Stimulated activated CD8-positive, alpha-beta memory T cell treated with anti-CD3 and anti-CD28 coated beads, Interleukin-4, amount 100 ng/mL, for 4 hours (primary cell): ENCODE measurements at regions not wholly inside any gene's neighbourhood (a gene's known extent, or its start where the extent isn't known, plus 50 kb on each side); places are given as distances from the start of the nearest gene placed in this dataset.
"Not testable (repeated sequence)": the region's sequence is repeated elsewhere in the genome, so short reads cannot be mapped to it uniquely, and the experiment has no call there.

Experiments used
- DNase-seq, 2 donors: peaks; one replicate each; pipeline ENCODE4 v3.0.0-alpha.2; 2020; ENCODE audit warnings: low read depth in 2 of 2, low spot score in 1 of 2

- DNase-seq, result no peak
Observed at GRCh38 chr7:130789436-130789835, 55.4 kb upstream of the KLF14 start.

- no peak for DNase-seq
Observed at GRCh38 chr7:130791746-130792145, 57.7 kb upstream of the KLF14 start.

DNA sequence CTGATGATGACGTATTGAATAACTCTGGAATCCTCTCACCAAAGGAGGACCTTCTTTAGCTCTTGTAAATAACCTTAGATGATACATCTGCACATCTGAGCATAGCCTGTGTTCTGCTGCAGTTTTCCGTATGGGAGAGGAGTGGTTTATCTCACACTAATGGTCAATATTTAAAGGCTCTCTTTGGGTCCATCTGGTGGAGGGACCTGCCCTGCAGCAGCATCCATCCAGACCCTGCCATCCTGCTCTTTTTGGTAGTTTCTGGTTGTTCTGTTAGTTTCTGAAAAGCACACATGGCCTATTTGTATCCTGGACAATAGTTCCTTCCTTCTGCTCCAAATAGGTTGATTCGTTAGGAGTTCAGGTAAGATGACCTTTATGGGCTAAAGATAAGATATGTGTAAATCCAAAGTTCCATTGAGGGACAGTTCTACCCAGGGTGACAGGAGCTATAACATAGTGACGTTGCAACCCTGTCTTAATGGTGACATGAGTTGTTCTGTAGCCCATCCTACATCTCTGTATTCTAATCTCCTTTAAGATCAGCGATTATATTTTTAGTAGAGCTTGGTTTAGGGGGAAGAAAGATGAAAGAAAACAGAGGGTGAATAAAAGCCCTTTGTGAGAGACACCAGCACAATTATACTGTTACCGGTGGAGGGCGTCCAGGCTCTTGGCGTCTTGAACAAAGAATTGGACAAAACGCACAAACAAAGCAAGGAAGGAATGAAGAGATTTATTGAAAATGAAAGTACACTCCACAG is 60.0 kb upstream of the KLF14 start:
- DNase-seq, result no peak

- no peak for DNase-seq
Observed at GRCh38 chr7:130794619-130794922, 60.6 kb upstream of the KLF14 start.

GRCh38 chr7:130796425-130796824 is 62.4 kb upstream of the KLF14 start:
- not testable (repeated sequence) for DNase-seq

DNA sequence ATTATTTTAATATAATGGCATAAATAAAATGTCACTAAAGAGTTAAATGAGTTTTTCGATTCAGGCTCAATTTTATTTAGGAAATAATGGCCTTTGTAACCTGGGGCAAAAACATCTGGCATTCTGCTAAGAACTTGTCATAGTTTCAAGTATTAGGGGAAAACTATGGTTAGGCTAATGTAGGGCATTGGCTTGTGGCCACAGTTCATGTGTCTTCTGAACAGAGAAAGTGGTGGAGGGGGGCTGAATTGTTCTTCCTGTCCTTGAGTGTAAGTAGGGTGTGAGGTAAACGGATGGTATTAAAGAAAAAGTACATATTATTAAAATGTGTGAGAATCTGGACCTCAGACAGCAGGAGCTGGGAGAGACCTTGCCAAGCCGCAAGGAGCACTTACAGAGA is 69.1 kb upstream of the KLF14 start:
- DNase-seq, result no peak

- no peak for DNase-seq
Observed at GRCh38 chr7:130804220-130804619, 70.2 kb upstream of the KLF14 start.

DNA sequence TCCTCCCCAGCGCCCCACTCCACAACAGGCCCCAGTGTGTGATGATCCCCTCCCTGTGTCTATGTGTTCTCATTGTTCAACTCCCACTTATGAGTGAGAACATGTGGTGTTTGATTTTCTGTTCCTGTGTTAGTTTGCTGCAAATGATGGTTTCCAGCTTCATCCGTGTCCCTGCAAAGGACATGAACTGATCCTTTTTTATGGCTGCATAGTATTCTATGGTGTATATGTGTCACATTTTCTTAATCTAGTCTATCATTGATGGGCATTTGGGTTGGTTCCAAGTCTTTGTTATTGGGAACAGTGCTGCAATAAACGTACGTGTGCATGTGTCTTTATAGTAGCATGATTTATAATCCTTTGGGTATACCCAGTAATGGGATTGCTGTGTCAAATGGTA is 78.8 kb upstream of the KLF14 start:
- DNase-seq, result not testable (repeated sequence)

DNA sequence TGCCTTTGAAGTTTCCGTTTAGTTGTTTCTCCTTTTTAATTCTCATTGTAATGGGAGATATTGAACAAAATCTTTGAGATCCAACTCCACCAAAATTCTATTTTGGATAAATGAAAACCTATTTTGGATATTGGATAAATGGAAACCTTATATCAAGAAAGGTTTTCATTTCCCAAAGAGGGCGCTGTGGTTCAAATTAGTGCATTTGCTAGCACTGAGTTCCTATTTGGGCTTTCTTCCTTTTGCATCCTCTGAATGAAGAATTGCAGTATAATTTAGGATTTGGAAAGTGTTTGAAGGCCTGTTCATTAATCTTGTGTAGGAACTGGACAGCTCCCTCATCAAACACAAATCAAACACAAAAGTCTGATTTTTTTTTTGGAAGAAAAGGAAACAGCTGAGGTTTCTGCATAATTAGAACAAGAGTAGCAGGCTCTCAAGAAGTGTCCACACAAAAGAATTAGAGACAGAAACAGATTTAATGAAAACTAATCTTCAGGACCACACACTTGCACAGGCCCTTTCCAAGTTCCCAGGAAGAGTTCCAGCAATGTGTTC is 80.8 kb upstream of the KLF14 start:
- no peak for DNase-seq

DNA sequence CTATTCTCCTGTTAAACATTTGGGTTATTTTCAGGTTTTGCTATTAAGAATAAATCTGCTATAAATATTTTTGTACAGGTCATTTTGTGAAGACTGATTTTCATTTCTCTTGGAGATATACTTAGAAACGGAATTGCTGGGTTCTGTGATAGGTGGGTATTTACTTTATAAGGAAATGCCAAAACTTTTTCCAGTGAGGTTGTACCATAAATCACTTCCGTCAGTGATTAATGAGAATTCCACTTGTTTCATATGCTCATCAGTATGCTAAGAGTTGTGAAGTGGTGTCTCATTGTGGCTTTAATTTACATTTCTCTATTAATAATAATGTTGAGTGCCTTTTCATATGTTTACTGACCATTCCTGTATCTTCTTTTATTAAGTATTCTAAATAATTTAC is 84.0 kb upstream of the KLF14 start:
- DNase-seq, result no peak

DNA sequence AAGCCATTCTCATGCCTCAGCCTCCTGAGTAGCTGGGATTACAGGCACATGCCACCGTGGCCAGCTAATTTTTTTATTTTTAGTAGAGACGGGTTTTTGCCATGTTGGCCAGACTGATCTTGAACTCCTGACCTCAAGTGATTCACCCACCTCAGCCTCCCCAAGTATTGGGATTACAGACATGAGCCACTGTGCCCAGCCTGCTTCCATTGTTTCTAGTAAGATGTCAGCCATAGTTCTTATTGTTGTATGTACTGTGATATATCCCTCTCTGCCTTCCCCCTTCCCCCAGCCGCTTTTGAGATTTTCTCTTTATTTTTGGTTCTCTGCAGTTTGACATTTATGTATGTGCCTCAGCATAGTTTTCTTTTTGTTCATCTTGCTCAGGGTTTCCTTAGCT is 87.9 kb upstream of the KLF14 start:
- no peak for DNase-seq

DNA sequence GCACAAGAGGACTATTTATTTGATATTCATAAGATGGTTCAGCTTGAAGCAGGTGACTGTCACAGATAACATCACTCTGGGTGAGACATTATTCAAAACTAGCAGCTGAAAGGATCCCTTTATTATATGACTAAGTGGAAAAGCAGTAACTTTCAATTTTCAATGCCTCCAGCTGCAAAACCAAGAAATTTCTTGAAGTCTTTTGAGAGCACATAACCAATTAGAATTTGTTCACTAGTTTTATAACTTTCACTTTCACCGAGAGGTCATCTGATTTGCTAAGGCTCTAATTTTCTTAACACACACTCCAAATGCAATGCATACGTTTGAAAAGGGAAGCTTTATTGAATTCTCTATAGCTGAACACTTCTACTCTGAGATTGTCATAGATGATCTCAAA is 88.6 kb upstream of the KLF14 start:
- no peak for DNase-seq

DNA sequence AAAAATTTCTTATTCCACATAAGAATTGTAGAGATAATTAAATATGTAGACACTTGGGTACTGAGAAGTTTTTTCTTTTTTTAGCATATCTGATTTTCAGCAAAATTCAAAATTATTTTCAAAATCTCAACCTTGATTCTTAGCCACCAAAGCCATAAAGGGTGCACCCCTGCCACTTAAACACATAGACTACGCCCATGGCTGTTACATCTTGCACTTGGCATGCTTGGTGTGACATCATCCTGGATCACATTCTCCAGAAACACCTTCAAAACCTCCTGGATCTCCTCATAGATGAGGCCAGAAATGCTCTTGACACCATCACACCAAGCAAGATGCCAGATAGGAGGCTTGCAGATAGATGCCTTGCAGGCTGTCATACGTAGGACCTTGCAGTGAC is 89.1 kb upstream of the KLF14 start:
- DNase-seq, result no peak

GRCh38 chr7:130825819-130826218 is 91.8 kb upstream of the KLF14 start:
- DNase-seq, result no peak

DNA sequence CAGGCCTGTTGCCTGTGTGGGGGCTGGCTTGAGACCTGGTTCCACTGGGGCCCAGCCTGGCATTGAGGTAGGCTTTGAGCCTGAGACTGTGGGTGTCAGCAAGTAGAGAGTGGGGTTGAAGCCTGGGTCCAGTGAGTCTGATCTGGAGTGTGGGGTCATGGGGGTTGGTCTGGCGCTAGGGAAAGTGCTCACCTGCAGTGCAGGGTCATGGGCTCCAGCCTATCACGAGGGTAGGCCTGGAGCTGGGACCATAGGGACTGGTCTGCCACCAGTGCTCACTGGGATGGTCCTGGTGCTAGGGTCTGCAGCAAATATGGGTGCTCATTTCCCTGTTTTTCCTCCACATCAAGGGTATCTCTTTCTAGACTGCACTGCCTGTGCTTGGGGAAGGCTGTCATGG is 95.4 kb upstream of the KLF14 start:
- DNase-seq, result no peak

GRCh38 chr7:130831322-130831721 is 97.3 kb upstream of the KLF14 start:
- no peak for DNase-seq

GRCh38 chr7:130831817-130832481 is 97.9 kb upstream of the KLF14 start:
- no peak for DNase-seq

- DNase-seq, result no peak
Observed at GRCh38 chr7:130838738-130839137, 104.7 kb upstream of the KLF14 start.

GRCh38 chr7:130840599-130840998 is 106.6 kb upstream of the KLF14 start:
- DNase-seq, result no peak

DNA sequence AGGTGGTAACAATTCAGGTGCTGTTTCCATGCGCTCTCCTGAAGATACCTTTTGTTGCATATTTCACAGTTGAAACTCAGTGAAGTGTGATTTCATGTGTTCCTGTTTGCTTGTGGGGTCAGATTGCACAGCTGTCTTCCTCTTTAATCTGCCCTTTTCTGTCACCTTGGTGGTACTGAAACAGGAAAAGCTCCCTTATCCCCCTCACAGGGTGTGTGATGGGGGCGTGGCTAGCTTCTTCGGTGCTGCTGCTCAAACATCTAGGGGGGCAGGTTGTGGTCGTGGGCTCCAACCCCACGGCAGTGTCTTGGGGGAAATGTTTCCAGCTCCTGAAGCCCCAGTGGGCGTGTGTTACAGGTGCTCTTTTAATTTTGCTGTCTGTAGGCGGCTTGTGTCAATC is 107.4 kb upstream of the KLF14 start:
- DNase-seq, result peak in 1 of 2 donors; percentile 14

DNA sequence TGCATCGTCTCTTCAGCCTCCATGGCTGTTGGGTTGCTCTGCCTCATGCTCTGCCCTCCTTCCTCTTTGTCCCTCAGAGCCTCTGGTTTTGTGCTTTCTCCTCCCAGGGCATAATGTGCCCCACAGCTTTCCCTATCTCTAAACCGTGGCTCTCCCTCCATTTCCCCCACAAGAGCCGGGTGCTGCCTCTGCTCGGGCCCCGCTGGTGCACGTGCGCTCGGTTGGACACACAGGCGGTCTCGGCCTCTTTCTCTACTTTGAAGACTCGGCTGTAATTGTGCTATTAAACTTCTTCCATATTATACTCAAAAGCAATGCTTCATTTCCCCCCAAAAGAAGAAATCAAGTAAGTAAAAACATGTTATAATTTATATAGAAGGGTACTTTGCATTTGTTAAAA is 109.7 kb upstream of the KLF14 start:
- no peak for DNase-seq

- DNase-seq, result no peak
Observed at GRCh38 chr7:130844811-130845580, 111.0 kb upstream of the KLF14 start.
